Stimulated activated CD8-positive, alpha-beta memory T cell treated with anti-CD3 and anti-CD28 coated beads, Interleukin-4, amount 100 ng/mL, for 1 hour (primary cell): ENCODE measurements at regions not wholly inside any gene's neighbourhood (a gene's known extent, or its start where the extent isn't known, plus 50 kb on each side); places are given as distances from the start of the nearest gene placed in this dataset.
"Not testable (repeated sequence)": the region's sequence is repeated elsewhere in the genome, so short reads cannot be mapped to it uniquely, and the experiment has no call there.

ENCODE experiments used
- DNase-seq, 2 donors: peaks; one replicate each; pipeline ENCODE4 v3.0.0-alpha.2; 2020; ENCODE audit warnings: low read depth in 2 of 2, low spot score in 1 of 2

- DNase-seq: no peak
Measured at GRCh38 chr2:225893151-225893550, 493.6 kb downstream of the NYAP2 start.

- no peak for DNase-seq
Measured at GRCh38 chr2:225891771-225892170, 492.3 kb downstream of the NYAP2 start.

- DNase-seq: no peak
Measured at GRCh38 chr2:225891013-225891412, 491.5 kb downstream of the NYAP2 start.

GRCh38 chr2:225889452-225889851 is 489.9 kb downstream of the NYAP2 start:
- DNase-seq: no peak

GRCh38 chr2:225867071-225867470 is 467.6 kb downstream of the NYAP2 start:
- DNase-seq: no peak

DNA sequence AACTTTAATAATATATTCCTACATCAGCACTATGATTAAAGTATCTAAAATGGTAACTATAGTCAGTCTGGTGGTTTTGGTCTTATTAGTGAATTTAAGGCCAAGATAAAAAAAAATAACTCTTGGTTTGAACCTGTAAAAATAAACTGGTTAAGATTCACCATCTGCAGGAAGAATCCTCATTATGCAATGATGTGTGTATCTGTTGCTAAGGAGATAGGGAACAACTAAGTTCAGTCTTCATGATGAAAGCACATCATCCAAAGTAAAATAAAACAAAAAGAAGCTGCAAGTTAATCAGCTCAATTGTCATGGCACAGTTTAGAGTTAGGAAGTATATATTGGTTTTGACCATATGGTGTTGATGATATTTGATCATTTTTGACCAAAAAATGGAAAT is 466.0 kb downstream of the NYAP2 start:
- no peak for DNase-seq

- DNase-seq: no peak
Measured at GRCh38 chr2:225864394-225864793, 464.9 kb downstream of the NYAP2 start.

DNA sequence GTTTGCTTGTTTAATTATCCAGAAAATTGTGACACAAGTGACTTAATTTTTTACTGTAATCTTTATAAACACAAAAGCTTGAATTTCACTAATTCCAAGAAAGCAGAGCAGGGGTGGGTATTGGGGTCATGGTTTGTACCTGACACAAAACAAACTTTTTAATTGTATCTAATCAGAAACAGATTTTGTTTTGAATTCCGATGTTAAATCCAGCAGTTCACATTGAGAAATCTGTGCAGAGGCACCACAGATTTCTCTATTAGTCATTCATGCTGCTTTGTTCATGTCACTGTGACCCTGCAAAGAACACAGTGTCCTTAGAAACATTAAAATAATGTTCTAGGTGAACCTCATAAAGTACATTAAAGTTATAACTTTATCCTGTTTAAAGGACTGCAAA is 443.4 kb downstream of the NYAP2 start:
- no peak for DNase-seq

DNA sequence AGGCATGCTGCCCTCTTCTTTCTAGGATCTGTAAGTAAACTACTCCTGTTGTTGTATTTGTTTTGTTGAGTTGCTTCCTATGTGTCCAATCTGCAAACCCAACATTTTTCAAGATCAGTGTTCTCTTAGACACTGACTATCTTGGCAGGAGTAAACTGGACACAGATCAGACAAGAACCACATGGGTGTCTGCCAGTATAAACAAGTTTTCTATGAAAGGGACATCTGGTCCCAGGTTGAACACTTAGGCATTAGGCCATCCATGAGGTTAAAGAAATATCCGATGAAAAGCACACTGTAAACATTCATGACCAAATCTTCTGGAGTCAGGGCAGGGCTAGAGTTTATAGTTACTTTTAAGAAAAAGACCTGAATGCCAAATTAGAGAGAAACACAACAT is 441.8 kb downstream of the NYAP2 start:
- no peak for DNase-seq

DNA sequence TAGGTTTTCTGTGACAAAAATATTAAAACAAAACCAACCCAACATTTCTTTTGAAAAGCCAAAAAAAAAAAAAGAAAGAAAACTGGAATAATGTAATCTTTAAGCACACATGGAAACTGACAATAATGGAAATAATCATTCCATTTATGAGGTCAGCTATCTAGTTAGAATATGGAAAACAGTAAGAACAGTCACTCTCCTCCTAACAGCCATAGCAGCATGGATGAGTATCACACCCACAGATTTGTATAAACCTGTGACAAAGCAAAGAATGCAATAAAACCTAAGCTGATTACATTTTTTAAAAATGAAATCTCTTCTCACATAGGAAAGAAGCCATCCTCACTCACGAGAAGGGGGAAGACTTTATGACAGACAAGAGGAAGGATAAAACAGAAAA is 437.8 kb downstream of the NYAP2 start:
- no peak for DNase-seq

DNA sequence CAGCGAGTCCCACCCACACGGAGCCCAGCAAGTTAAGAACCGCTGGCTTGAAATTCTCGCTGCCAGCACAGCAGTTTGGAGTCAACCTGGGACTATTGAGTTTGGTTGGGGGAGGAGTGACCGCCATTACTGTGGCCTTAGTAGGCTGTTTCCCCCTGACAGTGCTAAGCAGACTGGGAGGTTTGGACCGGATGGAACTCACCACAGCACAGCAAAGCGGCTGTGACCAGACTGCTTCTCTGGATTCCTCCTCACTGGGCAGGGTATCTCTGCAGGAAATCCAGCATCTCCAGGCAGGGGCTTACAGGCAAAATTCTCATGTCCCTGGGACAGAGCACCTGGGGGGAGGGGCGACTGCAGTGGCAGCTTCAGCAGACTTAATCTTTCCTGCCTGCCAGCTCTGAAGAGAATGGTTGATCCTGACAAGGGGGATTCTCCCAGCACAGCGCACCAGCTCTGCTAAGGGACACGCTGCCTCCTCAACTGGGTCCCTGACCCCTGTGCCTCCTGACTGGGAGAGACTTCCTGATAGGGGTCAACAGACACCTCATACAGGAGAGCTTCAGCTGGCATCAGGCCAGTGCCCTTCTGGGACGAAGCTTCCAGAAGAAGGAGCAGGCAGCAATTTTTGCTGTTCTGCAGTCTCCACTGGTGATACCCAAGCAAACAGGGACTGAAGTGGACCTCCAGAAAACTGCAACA is 425.4 kb downstream of the NYAP2 start:
- no peak for DNase-seq

DNA sequence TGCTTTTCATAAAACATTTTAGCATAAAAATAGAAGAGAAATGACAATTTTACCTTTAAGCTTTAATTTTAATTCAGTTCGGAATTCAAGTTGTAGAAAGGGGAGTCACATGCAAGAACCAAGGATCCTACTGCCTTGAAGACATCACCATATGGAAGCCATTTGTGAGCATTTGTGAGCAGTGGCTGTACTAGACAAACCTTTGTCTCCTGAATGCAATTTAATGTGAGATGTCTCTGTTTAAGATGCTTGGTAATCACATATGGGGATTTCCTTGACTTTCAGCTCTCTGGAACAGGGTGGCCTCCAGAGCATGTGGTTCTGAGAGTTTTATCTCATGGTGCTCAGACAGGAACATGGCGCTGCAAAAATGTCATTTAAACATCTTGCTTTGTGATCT is 421.8 kb downstream of the NYAP2 start:
- no peak for DNase-seq

- no peak for DNase-seq
Measured at GRCh38 chr2:225820826-225821225, 421.3 kb downstream of the NYAP2 start.

GRCh38 chr2:225814554-225814953 is 415.0 kb downstream of the NYAP2 start:
- no peak for DNase-seq

GRCh38 chr2:225806105-225806504 is 406.6 kb downstream of the NYAP2 start:
- no peak for DNase-seq

GRCh38 chr2:225802076-225802475 is 402.6 kb downstream of the NYAP2 start:
- DNase-seq: not testable (repeated sequence)

DNA sequence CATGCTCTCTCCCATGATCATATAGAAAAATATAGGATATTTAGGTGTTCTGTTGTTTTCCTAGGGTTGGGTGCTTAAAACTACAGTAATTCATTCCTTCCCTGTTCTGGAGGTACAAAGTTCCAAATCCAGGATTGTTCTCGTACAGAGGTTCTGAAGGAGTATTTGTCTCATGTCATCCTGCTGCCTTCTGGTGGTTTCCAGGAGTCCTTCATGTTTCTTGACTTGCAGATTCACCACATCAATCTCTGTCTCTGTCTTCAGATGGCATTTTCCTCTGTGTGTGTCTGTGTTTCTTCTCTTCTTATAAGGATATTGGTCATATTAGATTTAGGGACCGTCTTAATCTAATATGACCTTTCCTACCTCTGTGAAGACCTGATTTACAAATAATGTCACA is 397.9 kb downstream of the NYAP2 start:
- DNase-seq: no peak

DNA sequence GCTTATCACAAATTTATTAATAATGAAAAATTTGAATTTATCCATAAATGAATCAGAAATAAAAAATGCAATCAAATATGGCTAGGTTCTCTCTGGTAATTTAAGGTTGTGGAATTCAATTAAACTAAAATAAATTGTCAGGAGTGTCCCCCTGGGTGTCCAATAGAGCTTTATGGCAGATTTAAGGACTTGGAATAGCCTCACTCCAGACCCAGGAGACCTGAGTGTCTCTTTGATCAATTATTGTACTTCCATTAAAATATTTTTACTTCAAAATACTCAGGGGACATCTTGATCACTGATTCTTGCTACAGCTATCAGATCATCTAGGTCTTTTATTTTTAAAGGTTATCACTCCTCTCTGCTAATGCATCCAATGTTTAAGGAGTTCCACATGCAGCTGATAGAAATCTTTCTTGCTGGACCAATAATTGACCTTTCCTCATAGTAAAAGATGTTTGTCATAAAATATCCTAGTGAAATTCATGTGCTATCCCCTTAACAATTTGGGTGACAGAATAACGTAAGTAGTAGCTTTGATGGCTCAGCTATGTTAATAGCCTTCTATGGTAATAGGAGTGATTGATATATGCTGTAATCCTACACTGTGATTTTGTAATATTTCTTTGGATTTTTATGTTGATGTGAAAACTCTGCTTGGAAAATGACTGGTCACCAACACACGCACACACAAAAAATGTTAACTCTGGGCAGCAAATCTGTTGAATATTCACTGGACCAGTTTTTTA is 395.3 kb downstream of the NYAP2 start:
- no peak for DNase-seq

GRCh38 chr2:225793736-225794550 is 394.4 kb downstream of the NYAP2 start:
- no peak for DNase-seq

DNA sequence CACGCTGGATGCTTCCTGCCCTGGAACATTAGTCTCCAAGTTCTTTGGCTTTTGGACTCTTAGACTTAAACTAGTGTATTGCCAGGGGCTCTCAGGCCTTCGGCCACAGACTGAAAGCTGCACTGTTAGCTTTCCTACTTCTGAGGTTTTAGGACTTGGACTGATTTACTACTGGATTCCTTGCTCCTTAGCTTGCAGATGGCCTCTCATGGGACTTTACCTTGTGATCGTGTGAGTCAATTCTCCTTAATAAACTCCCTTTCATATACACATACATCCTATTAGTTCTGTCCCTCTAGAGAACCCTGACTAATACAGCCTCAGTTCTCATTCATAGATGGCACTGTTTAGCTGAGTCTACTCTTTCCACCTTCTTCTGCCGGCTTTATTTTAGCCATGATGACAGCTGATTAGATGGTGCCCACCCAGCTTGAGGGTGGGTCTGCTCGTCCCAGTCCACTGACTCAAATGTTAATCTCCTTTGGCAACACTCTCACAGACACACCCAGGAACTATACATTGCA is 389.1 kb downstream of the NYAP2 start:
- DNase-seq: no peak

DNA sequence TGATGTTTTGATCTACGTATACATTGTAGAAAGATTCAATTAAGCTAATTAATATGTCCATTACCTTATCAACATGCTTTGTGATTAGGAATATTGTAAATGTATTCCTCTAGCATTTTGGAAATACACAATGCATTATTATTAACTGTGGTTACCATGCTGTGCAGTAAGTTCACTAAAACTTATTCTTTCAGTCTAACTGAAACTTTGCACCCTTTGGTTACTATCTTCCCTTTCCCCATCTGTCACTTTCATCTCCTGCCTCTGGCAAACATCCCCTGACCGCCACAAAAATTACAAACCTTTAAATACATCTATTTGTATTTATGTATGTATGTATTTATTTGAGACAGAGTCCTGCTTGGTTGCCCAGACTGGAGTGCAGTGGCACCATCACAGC is 388.0 kb downstream of the NYAP2 start:
- no peak for DNase-seq

GRCh38 chr2:225781991-225782390 is 382.5 kb downstream of the NYAP2 start:
- no peak for DNase-seq
